Transverse colon (tissue), 4 donors: ENCODE measurements at regions not wholly inside any gene's neighbourhood (a gene's known extent, or its start where the extent isn't known, plus 50 kb on each side); places are given as distances from the start of the nearest gene placed in this dataset.

ENCODE experiments used
- DNase-seq: peaks from one replicate; pipeline ENCODE4 v3.0.0-alpha.2; 2019
- H3K27ac ChIP-seq, 4 donors: fragments of 200-600 bp; sonication (generic); 2 replicates each; pipeline ENCODE4 v1.5.1; 2016 to 2018; ENCODE audit warnings: inconsistent platforms in 4 of 4
- H3K27me3 ChIP-seq: fragments of 200-600 bp; sonication (generic); 2 replicates; pipeline ENCODE4 v1.5.1; 2017; ENCODE audit warnings: inconsistent platforms
- H3K36me3 ChIP-seq, 4 donors: fragments of 200-600 bp; sonication (generic); 2 replicates each; pipeline ENCODE4 v1.5.1; 2017 to 2019; ENCODE audit warnings: inconsistent platforms in 4 of 4
- H3K4me1 ChIP-seq, 4 donors: fragments of 200-600 bp; sonication (generic); 2 replicates each; pipeline ENCODE4 v1.5.1; 2017 to 2020; ENCODE audit warnings: inconsistent platforms in 4 of 4
- H3K4me3 ChIP-seq, 4 donors: fragments of 200-600 bp; sonication (generic); 1 replicate in 1 of 4; 2 replicates in 3 of 4; pipeline versions ENCODE4 v1.5.1 to v1.6.1; 2017 to 2019; ENCODE audit warnings: inconsistent platforms in 4 of 4
- H3K9me3 ChIP-seq, 2 donors: fragments of 200-600 bp; sonication (generic); 2 replicates each; pipeline ENCODE4 v1.5.1; 2017 to 2019; ENCODE audit warnings: inconsistent platforms in 2 of 2
- EP300 ChIP-seq: sonication (generic); formaldehyde crosslinking; IDR thresholded peaks from one replicate; pipeline ENCODE4 v1.6.1; 2017; ENCODE audit warnings: antibody characterized with exemption, low read depth
- POLR2A ChIP-seq: fragments of 450-650 bp; IDR thresholded peaks from one replicate; pipeline ENCODE4 v1.6.1; 2016; ENCODE audit warnings: antibody characterized with exemption, mild to moderate bottlenecking, moderate library complexity
- POLR2AphosphoS5 ChIP-seq, 3 donors: sonication (generic); formaldehyde crosslinking; IDR thresholded peaks; one replicate each; pipeline ENCODE4 v1.6.1; 2016; ENCODE audit warnings: antibody characterized with exemption in 3 of 3
- WGBS, 2 donors: methylation state at CpG; one replicate each; pipeline ENCODE4 v1.1.5; 2018; ENCODE audit warnings: low coverage in 1 of 2; 5-methylcytosine and 5-hydroxymethylcytosine counted together
- in situ Hi-C, 4 donors: fragments of 200-750 bp; cut with MboI; loops; one replicate each; pipeline versions ENCODE4 v1.15.0 to v1.15.1; 2017; ENCODE audit warnings: low sequenced_read_pairs in 3 of 4, low pct_ligation_motif_present in 1 of 4, low pct_unique_long_range_greater_than_20kb in 1 of 4
- intact Hi-C: fragments of 100-400 bp; cut with DNase I; formaldehyde crosslinking; loops from one replicate; pipeline ENCODE4 v1.15.1; 2023; ENCODE audit warnings: low total_unique reads
- TF ChIP-seq, protein P1 (sequence below), 5 experiments: fragments of 200-600 bp in 3 of 5; fragments of 450-650 bp in 2 of 5; sonication (generic) in 3 of 5; IDR thresholded peaks; 1 replicate in 2 of 5; 2 replicates in 3 of 5; pipeline ENCODE4 v1.5.1; 2016 to 2017; ENCODE audit warnings: antibody characterized with exemption in 5 of 5, inconsistent platforms in 3 of 5, mild to moderate bottlenecking in 2 of 5, moderate library complexity in 1 of 5

DNA sequence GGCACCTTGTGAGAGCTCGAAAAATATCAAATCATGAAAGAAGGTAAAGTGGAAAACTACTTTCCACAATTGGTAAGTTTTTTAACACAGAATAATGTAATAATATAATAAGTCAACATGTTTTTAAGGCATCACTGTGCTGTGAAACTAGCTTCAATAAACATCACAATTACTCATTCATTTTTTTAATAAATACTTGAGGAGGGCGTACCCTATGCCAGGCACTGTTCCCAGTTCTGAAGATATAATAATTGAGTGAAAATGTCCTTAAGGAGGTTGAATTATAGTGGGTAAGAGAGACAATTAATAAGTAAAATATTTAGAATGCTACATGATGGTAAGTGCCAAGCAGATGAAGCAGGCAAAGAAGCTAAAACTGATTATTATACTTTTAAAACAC, 381.4 kb downstream of the ELAVL2 start:
- Histone ChIP-seq H3K36me3 (no peaks in the 10 kb centered on the region), H3K4me3 (no peak overlapping the region), H3K4me1 (no peaks in the 10 kb centered on the region), H3K9me3 (no peaks in the 10 kb centered on the region), H3K27me3 (no peaks in the 10 kb centered on the region), H3K27ac (no peak overlapping the region)
- in situ Hi-C loops (no loop called here), intact Hi-C loops (no loop called here)
- no peak for TF ChIP-seq POLR2A
- TF ChIP-seq, protein P1, sequence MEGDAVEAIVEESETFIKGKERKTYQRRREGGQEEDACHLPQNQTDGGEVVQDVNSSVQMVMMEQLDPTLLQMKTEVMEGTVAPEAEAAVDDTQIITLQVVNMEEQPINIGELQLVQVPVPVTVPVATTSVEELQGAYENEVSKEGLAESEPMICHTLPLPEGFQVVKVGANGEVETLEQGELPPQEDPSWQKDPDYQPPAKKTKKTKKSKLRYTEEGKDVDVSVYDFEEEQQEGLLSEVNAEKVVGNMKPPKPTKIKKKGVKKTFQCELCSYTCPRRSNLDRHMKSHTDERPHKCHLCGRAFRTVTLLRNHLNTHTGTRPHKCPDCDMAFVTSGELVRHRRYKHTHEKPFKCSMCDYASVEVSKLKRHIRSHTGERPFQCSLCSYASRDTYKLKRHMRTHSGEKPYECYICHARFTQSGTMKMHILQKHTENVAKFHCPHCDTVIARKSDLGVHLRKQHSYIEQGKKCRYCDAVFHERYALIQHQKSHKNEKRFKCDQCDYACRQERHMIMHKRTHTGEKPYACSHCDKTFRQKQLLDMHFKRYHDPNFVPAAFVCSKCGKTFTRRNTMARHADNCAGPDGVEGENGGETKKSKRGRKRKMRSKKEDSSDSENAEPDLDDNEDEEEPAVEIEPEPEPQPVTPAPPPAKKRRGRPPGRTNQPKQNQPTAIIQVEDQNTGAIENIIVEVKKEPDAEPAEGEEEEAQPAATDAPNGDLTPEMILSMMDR (IDR thresholded peaks at IDR 0.05) = no peak
- no peak for TF ChIP-seq POLR2AphosphoS5 (IDR thresholded peaks at IDR 0.05)
- TF ChIP-seq EP300 = no peak
- WGBS, 2 donors = 63 to 70% methylated on average over 2 of the region's 2 CpGs
- no peak for DNase-seq

DNA sequence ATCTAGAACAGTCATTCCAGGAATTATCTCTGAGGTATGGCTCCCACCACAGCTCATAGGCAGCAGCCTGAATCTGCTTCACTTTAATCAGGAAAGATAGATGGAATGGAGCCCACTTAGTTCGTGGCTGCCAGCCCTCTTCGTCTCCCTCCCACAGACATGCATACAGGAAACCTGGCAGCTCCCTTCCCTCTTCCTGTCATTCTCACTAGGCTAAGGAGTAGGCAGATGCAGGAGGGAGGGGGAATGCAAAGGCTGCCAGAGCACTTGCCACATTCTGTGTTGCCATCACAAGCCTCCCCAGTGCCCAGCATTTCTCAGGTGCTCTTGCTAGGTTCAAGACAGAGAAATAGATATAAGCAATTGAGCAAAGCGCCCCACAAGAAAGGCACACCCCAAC, 378.9 kb downstream of the ELAVL2 start:
- in situ Hi-C loops = no loop called here
- H3K27me3 ChIP-seq = no peaks in the 10 kb centered on the region
- no peak for TF ChIP-seq POLR2AphosphoS5 (IDR thresholded peaks at IDR 0.05)
- TF ChIP-seq POLR2A = no peak
- TF ChIP-seq, protein P1 (IDR thresholded peaks at IDR 0.05) = no peak
- H3K4me1 ChIP-seq = no peaks in the 10 kb centered on the region
- H3K27ac ChIP-seq = no peak overlapping the region
- no peaks in the 10 kb centered on the region for H3K36me3 ChIP-seq
- H3K9me3 ChIP-seq = no peaks in the 10 kb centered on the region
- WGBS, 2 donors = 45 to 80% methylated on average over 1 to 3 of the region's 3 CpGs
- intact Hi-C loops = no loop called here
- DNase-seq = no peak
- no peak overlapping the region for H3K4me3 ChIP-seq

DNA sequence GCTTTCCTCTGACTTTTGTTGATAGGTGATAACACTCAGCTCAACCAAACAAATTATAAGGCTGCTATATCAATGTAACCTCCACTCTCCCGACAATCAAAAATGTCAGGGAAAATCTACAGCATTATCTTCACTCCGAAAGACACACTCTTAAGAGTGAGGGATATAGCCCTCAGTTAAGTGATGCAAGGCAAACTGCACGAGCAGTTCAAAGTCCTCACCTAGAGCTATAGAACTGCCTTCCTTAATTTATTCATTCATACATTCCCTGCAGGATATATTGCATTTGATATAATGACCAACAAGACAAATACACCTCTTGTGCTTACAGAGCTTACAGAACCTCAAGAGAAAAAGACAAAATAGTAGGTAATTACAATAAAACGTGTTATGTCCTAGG, 378.1 kb downstream of the ELAVL2 start:
- H3K9me3 ChIP-seq = no peaks in the 10 kb centered on the region
- 43 to 48% methylated on average over 4 of the region's 4 CpGs for WGBS, 2 donors

DNA sequence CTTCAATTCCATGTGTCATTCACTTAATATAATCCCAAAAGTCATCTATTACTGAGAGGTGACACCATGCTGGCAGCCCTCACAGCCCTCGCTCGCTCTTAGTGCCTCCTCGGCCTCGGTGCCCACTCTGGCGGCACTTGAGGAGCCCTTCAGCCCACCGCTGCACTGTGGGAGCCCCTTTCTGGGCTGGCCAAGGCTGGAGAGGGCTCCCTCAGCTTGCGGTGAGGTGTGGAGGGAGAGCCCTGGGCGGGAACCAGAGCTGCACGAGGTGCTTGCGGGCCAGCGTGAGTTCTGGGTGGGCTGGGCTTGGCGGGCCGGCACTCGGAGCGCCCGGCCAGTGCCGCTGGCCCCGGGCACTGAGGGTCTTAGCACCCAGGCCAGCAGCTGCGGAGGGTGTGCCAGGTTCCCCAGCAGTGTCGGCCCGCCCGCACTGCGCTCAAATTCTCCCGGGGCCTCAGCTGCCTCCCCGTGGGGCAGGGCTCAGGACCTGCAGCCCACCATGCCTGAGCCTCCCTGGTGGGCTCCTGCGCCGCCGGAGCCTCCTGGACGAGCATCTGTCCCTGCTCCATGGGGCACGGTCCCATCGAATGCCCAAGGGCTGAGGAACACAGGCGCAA, 374.1 kb downstream of the ELAVL2 start:
- DNase-seq = no peak
- Histone ChIP-seq H3K4me3 (no peak overlapping the region), H3K27ac (no peak overlapping the region), H3K27me3 (no peaks in the 10 kb centered on the region), H3K36me3 (no peaks in the 10 kb centered on the region), H3K9me3 (no peaks in the 10 kb centered on the region), H3K4me1 (no peaks in the 10 kb centered on the region)
- no peak for TF ChIP-seq EP300
- TF ChIP-seq, protein P1 (IDR thresholded peaks at IDR 0.05) = no peak
- no peak for TF ChIP-seq POLR2A
- no peak for TF ChIP-seq POLR2AphosphoS5 (IDR thresholded peaks at IDR 0.05)
- WGBS, 2 donors = 94% methylated on average over 31 of the region's 32 CpGs; no CpG with 5 or more reads in 1 of the 2 donors
- in situ Hi-C loops = no loop called here
- intact Hi-C loops = no loop called here

More for the DNA sequence above, 378.1 kb downstream of the ELAVL2 start:
- intact Hi-C loops = no loop called here
- H3K4me1 ChIP-seq = no peaks in the 10 kb centered on the region
- H3K36me3 ChIP-seq = no peaks in the 10 kb centered on the region
- no peak for DNase-seq
- H3K27me3 ChIP-seq = no peaks in the 10 kb centered on the region
- in situ Hi-C loops = no loop called here
- TF ChIP-seq EP300 = no peak
- no peak for TF ChIP-seq POLR2AphosphoS5 (IDR thresholded peaks at IDR 0.05)
- TF ChIP-seq, protein P1 (IDR thresholded peaks at IDR 0.05) = no peak
- no peak for TF ChIP-seq POLR2A
- H3K4me3 ChIP-seq = no peak overlapping the region
- no peak overlapping the region for H3K27ac ChIP-seq
